Fibroblast of villous mesenchyme (primary cell): ENCODE measurements at regions not wholly inside any gene's neighbourhood (a gene's known extent, or its start where the extent isn't known, plus 50 kb on each side); places are given as distances from the start of the nearest gene placed in this dataset.

Experiments used
- DNase-seq: peaks from one replicate; pipeline ENCODE4 v3.0.0-alpha.2; 2010; ENCODE audit warnings: low read depth
- H3K4me3 ChIP-seq: 2 replicates; pipeline ENCODE4 v1.5.1; 2011; ENCODE audit warnings: low read depth, mild to moderate bottlenecking, low read length
- CTCF ChIP-seq: IDR thresholded peaks from 2 replicates; pipeline ENCODE4 v1.5.1; 2012; ENCODE audit warnings: low read depth, mild to moderate bottlenecking, low read length; ENCODE audit not compliant: insufficient read depth

- no peak overlapping the region for H3K4me3 ChIP-seq
- no peak for TF ChIP-seq CTCF
- DNase-seq = no peak
These were observed 1850.9 kb upstream of the NUDT12 start for GRCh38 chr5:105413406-105413990.

DNA sequence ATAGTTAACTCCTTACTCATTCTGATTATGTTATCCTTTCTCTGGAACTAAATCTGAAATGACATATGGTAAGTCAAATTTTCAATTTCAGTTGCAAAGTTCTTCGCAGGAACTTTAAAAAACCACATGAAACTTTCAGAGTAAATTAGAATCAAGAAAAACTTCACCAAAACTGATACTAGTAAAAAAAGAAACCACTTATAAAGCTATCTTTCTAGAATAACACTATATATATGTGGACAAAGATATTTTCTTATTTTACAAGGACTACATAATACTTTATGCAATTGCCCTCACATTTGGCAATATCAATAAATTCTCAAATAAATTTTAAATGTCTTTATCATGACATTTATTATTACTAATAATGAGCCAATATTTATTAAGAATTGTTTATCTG is 1847.1 kb upstream of the NUDT12 start:
- no peak for TF ChIP-seq CTCF
- H3K4me3 ChIP-seq = no peak overlapping the region
- no peak for DNase-seq

GRCh38 chr5:105407200-105407599 is 1844.6 kb upstream of the NUDT12 start:
- H3K4me3 ChIP-seq = no peak overlapping the region
- no peak for TF ChIP-seq CTCF
- DNase-seq = no peak

- DNase-seq = no peak
- no peak for TF ChIP-seq CTCF
- H3K4me3 ChIP-seq = no peak overlapping the region
These were observed 1835.2 kb upstream of the NUDT12 start for GRCh38 chr5:105397749-105398148.

GRCh38 chr5:105392710-105393149 is 1830.1 kb upstream of the NUDT12 start:
- peak; percentile 54 for DNase-seq
- no peak for TF ChIP-seq CTCF
- peak overlapping the region; percentile 57 for H3K4me3 ChIP-seq

GRCh38 chr5:105392122-105392709 is 1829.6 kb upstream of the NUDT12 start:
- no peak for TF ChIP-seq CTCF
- DNase-seq = no peak
- H3K4me3 ChIP-seq = peak overlapping the region; percentile 57

DNA sequence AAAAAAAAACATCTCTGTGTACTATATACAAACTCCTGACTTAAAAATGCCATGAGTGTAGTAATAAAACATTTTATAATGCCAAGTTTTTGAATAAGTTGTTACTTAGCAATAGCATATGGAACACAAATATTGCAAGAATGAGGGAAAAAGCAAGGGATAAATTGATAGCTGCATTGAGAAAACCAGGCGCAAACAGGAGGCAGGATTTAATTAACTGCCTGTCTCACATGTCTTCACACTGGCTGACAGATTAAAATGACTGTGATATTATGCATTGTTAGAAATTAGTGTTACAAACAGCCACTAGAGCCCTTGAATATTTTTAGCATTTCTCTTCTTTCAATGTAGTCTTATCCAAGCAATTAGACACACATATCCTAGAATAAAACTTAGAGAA is 1817.5 kb upstream of the NUDT12 start:
- no peak for DNase-seq
- H3K4me3 ChIP-seq = no peak overlapping the region
- no peak for TF ChIP-seq CTCF
